ENCODE measurements at regions not wholly inside any gene's neighbourhood (a gene's known extent, or its start where the extent isn't known, plus 50 kb on each side); places are given as distances from the start of the nearest gene placed in this dataset.
"Not testable (repeated sequence)": the region's sequence is repeated elsewhere in the genome, so short reads cannot be mapped to it uniquely, and the experiment has no call there.

GRCh38 chr2:219727771-219728429, 100.5 kb downstream of the SLC4A3 start:
- DNase-seq (ENCODE audit: low read depth): no peak

GRCh38 chr2:219728991-219729487, 101.6 kb downstream of the SLC4A3 start:
- DNase-seq (ENCODE audit: low read depth): peak; percentile 8

- DNase-seq (ENCODE audit: low read depth): no peak
Observed at GRCh38 chr2:219731173-219731572, 103.7 kb downstream of the SLC4A3 start.

GRCh38 chr2:219733106-219733505, 105.7 kb downstream of the SLC4A3 start:
- DNase-seq (ENCODE audit: low read depth): no peak

DNA sequence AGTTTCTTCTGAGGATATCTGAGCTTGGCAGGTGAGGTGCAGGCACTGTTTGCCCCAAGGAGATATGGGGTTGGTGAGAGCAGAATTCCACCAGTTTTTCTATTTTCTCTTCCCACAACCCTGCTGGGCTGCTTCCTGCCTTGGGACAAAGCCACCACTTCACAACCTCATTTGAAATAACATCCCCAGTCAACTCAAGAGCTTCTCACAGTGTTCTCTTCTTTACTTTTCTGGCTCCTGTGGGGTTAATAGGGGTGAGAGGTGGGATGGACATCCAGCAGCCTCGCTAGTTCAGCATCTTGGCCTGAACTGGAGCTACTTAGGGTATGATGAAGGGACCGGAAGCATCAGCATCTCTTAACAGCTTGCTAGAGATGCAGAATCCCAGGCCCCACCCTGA, 106.3 kb downstream of the SLC4A3 start:
- no peak for DNase-seq (ENCODE audit: low read depth)

- DNase-seq (ENCODE audit: low read depth): no peak
Observed at GRCh38 chr2:219736209-219736608, 108.8 kb downstream of the SLC4A3 start.

GRCh38 chr2:219737270-219737691, 109.9 kb downstream of the SLC4A3 start:
- no peak for DNase-seq (ENCODE audit: low read depth)

DNA sequence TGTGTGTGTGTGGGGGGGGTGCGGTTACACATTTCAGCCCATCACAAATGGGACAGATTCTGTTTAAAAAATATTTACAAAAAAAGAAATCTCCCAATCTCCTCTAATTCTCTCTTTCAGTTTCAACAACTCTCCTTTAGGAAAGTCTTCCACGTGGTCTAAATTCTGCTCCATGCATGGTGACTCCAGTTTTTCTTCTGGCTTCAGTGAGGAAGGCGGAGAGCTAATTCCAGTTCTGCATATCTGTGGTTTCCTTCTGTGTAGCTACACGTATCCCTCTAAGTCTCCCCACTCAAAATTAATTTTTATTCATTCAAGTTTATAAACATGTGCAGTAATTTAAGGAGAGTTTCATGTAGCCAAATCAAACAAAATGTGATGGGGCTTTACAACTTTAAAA, 111.6 kb downstream of the SLC4A3 start:
- DNase-seq (ENCODE audit: low read depth): no peak

DNA sequence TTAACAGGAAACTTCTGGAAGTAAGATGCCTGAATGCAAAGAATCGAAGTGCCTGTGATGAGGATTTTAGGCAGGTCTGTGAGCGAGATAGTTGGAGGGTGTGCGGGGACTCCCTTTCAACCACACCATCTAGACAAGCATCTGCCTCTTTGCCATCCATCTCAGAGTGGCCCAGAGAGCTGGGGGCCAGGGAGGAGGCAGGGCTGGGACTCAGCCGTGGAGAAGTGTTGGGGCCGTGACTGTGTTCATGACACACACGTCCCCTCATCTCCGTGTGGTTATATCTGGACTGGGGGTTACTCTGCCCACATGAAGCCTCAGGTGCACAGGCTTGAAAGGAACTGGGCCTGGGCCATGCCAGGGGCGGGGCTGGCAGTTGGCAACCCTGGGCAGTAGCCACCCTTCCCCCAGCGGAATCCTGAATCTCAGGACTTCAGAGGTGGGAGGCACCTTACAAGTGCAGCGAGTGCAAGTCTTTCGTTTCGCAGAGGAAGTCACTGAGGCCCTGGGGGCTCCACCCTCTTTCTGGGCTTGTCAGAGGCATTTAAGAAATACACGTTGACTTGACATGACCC, 112.5 kb downstream of the SLC4A3 start:
- DNase-seq (ENCODE audit: low read depth): no peak

- no peak for DNase-seq (ENCODE audit: low read depth)
Observed at GRCh38 chr2:219743548-219743947, 116.1 kb downstream of the SLC4A3 start.

DNA sequence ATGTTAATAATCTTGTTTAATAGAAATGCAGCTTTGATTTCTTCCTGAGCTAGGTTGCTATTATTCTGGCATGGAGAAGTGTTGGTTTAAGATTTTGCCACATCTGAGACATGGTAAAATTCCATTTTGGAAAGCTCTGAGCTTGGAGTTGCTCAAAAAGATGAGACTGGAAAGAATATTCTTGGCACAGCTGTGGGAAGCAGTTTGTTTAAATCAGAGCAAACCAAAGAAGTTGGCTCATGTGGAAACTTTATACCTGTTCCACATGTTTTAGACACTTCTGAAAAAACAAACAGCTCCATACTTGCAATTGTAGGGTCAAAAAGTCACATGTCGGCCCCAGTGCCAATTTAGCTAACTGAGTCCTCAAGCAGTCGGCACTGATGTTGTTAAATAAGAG, 116.6 kb downstream of the SLC4A3 start:
- DNase-seq (ENCODE audit: low read depth): no peak

DNA sequence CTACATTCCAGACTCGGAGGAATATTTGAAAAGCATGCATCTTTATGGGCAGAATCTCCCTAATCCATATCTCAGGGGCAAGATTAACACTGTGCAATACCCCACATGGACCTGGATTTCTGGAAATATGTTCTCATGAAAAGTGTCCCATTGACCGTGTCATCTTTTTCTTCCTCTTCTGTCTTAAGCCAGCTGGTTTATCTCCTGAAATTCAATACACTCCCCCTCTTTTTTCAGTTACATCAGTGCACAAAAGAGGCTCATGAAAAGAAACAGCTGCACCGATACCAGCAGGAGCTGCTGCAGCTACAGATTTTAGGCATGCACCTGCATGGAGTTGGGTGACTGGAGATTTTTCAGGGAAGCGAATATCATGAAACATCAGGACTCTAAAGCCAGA, 117.2 kb downstream of the SLC4A3 start:
- no peak for DNase-seq (ENCODE audit: low read depth)

DNA sequence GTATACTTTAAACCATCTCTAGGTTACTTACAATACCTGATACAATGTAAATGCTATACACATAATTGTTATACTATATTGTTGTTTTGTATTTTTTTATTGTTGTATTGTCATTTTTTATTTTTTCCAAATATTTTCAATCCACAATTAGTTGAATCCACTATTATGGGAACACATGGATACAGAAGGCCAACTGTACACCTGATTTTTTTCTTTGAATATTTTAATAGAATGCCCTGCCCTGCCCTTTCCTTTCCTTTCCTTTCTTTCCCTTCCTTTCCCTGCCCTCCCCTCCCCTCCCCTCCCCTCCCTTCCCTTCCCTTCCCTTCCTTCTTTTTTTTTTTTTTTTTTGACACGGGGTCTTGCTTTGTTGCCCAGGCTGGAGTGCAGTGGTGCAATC, 120.2 kb downstream of the SLC4A3 start:
- no peak for DNase-seq (ENCODE audit: low read depth)

DNA sequence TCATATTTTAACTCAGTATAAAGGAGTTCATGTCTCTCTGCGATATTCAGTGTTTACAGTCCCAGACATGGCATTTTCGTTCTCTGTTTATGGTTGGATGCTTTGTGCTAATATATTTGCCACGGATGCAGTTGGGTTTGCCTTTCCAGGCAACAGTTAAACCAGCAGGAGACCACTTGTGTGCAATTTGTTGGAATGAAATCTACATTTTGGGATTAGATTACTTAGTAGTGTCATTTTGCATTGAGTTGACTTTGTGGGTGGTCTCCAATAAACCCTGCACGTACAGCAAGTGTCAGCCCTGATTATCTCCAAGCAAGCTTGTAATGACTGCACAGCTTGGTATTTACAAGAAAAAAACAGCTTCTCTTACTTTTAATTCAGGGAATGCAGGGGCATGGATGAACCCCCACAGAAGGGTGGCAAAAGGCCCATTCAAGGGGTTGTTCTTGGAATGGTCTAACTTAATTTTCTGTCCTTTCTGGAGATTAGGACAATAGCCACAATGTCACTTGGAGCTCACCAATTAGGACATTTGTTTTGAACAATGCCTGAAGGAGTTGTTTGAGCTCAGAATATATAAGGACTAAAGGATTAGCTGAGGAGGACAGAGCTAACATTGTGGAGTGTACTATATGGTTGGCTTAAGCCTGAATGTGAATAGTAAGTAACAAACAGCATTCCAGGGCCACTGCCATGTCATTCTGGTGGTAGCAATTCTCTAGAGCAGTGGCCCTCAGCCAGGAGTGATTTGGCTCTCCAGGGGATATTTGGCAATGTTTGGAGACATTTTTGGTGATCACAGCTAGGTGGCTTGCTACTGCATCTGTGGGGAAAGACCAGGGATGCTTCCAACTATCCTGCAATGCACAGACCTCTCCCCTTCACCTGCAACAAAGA, 121.5 kb downstream of the SLC4A3 start:
- no peak for DNase-seq (ENCODE audit: low read depth)

DNA sequence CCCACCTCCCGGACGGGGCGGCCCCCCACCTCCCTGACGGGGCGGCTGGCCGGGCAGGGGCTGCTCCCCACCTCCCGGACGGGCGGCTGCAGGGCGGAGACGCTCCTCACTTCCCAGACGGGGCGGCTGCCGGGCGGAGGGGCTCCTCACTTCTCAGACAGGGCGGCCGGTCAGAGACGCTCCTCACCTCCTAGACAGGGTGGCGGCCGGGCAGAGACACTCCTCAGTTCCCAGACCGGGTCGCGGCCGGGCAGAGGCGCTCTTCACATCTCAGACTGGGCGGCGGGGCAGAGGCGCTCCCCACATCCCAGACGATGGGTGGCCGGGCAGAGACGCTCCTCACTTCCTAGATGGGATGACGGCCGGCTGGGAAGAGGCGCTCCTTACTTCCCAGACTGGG, 123.7 kb downstream of the SLC4A3 start:
- DNase-seq (ENCODE audit: low read depth): not testable (repeated sequence)

DNA sequence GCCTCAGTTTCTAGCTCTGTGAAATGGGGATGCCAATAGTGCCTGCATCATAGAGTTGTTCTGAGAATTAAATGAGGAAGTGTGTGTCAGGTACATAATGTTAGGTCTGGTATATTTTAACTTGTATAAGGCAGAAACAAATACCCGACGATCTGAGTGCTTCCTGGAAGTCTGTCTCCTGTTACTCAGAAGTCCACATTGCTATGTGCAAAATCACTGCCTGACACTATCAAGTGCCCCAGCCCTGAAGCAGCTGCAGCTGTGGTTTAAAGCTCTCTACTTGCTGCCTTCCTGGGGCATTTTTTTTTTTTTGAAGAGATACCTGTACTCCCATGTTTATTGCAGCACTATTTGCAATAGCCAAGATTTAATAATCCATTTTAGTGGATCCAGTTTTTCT, 125.3 kb downstream of the SLC4A3 start:
- DNase-seq (ENCODE audit: low read depth): no peak

- no peak for DNase-seq (ENCODE audit: low read depth)
Observed at GRCh38 chr2:219758907-219759680, 131.7 kb downstream of the SLC4A3 start.

DNA sequence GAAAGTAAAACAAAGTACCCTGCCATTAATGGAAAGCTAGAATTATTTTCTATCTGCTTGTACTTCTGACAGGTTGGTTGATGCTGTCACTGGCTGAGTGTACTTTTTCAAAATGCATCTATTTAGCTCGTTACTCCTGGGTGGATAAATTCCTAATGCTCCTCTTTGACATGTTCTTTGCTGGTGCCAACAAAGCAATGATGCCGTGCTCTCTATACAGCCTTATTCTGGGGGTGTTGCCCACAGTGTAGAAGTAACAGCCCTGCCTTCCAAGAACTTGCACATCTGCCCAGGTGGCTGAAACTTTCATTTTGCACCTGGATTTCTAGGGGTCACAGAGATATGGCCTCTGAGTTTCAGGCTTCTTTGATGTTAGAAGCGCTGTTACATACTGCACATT, 132.4 kb downstream of the SLC4A3 start:
- no peak for DNase-seq (ENCODE audit: low read depth)

- DNase-seq (ENCODE audit: low read depth): no peak
Observed at GRCh38 chr2:219765231-219765911, 137.9 kb downstream of the SLC4A3 start.

- DNase-seq (ENCODE audit: low read depth): no peak
Observed at GRCh38 chr2:219766658-219767057, 139.2 kb downstream of the SLC4A3 start.

- no peak for DNase-seq (ENCODE audit: low read depth)
Observed at GRCh38 chr2:219769090-219769910, 141.9 kb downstream of the SLC4A3 start.
